HCT116 (cell line): ENCODE measurements at regions not wholly inside any gene's neighbourhood (a gene's known extent, or its start where the extent isn't known, plus 50 kb on each side); places are given as distances from the start of the nearest gene placed in this dataset.

ENCODE experiments used
- ATAC-seq: fragments of 200-7000 bp; cut with Tn5 transposase; 2 replicates; pipeline ENCODE4 v1.9.1; 2020; ENCODE audit warnings: mild to moderate bottlenecking, moderate library complexity
- BruUV-seq: library from RNA; stranded (reverse); fragments of 400-500 nt; replicated peaks from 2 replicates; lab custom pipeline; 2021; lab: Mats Ljungman, UMichigan
- CTCF ChIA-PET: fragments of 300-600 bp; sonication (Branson Sonifier 250); formaldehyde crosslinking; loops from one replicate; lab custom pipeline; 2021; ENCODE audit warnings: antibody characterized with exemption; lab: Charles Lee
- POLR2A ChIA-PET: fragments of 300-600, 350-600 bp; sonication (Branson Sonifier 250); formaldehyde crosslinking; loops from one replicate; lab custom pipeline; 2021; ENCODE audit warnings: antibody characterized with exemption; lab: Charles Lee
- RAD21 ChIA-PET, 2 experiments: fragments of 300-600 bp; sonication (Branson Sonifier 250); formaldehyde crosslinking; loops; one replicate each; lab custom pipeline; 2023; ENCODE audit warnings: low total read pairs in 2 of 2; ENCODE audit not compliant: uncharacterized antibody in 2 of 2, unreplicated experiment in 2 of 2, low non-redundant PET in 1 of 2; lab: Charles Lee
- DNase-seq: peaks from one replicate; pipeline ENCODE4 v3.0.0-alpha.2; 2010; ENCODE audit warnings: low read depth, low spot score
- H2AFZ ChIP-seq: fragments of 200-600 bp; shearing (Covaris generic), sonication (generic); 2 replicates; pipeline ENCODE4 v1.6.1; 2017; ENCODE audit warnings: low read depth, mixed run types, mixed read lengths, antibody characterized with exemption, low read length; ENCODE audit not compliant: poor library complexity, severe bottlenecking
- H3K27ac ChIP-seq: 2 replicates; pipeline ENCODE4 v1.5.1; 2012; ENCODE audit warnings: low read depth, low read length
- H3K27me3 ChIP-seq: fragments of 200-600 bp; sonication (generic); 2 replicates; pipeline ENCODE4 v1.6.1; 2016; ENCODE audit warnings: mixed run types, low read length, mixed read lengths; ENCODE audit not compliant: insufficient read depth
- H3K36me3 ChIP-seq, 2 experiments: fragments of 200-500 bp in 1 of 2; fragments of 200-600 bp in 1 of 2; sonication (Bioruptor generic) in 1 of 2; sonication (generic) in 1 of 2; 2 replicates each; pipeline versions ENCODE4 v1.5.1 to v1.6.1; 2014 to 2016; ENCODE audit warnings: low read length in 2 of 2, inconsistent platforms in 1 of 2, mixed read lengths in 1 of 2, mixed run types in 1 of 2; ENCODE audit not compliant: insufficient read depth in 2 of 2, control insufficient read depth in 1 of 2
- H3K4me1 ChIP-seq, 2 experiments: fragments of 200-600 bp in 1 of 2; sonication (generic) in 1 of 2; 2 replicates each; pipeline versions ENCODE4 v1.5.1 to v1.6.1; 2012 to 2017; ENCODE audit warnings: low read length in 2 of 2, inconsistent platforms in 1 of 2, mild to moderate bottlenecking in 1 of 2, mixed read lengths in 1 of 2, mixed run types in 1 of 2, moderate library complexity in 1 of 2; ENCODE audit not compliant: insufficient read depth in 2 of 2, control insufficient read depth in 1 of 2
- H3K4me2 ChIP-seq: fragments of 200-600 bp; sonication (generic); 2 replicates; pipeline ENCODE4 v1.6.1; 2017; ENCODE audit warnings: mixed run types, low read length, mixed read lengths
- H3K4me3 ChIP-seq, 2 experiments: fragments of 200-600 bp in 1 of 2; sonication (generic) in 1 of 2; replicated peaks in 1 of 2; 2 replicates each; pipeline ENCODE4 v1.5.1; 2011 to 2016; ENCODE audit warnings: low read length in 2 of 2, control low read depth in 1 of 2, low read depth in 1 of 2, mild to moderate bottlenecking in 1 of 2, mixed read lengths in 1 of 2, mixed run types in 1 of 2
- H3K79me2 ChIP-seq: fragments of 200-600 bp; sonication (generic); 2 replicates; pipeline ENCODE4 v1.6.1; 2017; ENCODE audit warnings: mild to moderate bottlenecking, mixed run types, low read length, moderate library complexity, mixed read lengths; ENCODE audit not compliant: insufficient read depth
- H3K9ac ChIP-seq: fragments of 200-600 bp; sonication (generic); 2 replicates; pipeline ENCODE4 v1.6.1; 2016; ENCODE audit warnings: low read length, mixed read lengths
- H3K9me2 ChIP-seq: fragments of 200-600 bp; sonication (generic), shearing (Covaris generic); 2 replicates; pipeline ENCODE4 v1.6.1; 2017; ENCODE audit warnings: mixed run types, mild to moderate bottlenecking, moderate library complexity; ENCODE audit not compliant: insufficient read depth
- H3K9me3 ChIP-seq, 2 experiments: fragments of 200-500 bp in 1 of 2; fragments of 200-600 bp in 1 of 2; sonication (Bioruptor generic) in 1 of 2; sonication (generic) in 1 of 2; 2 replicates each; pipeline ENCODE4 v1.6.1; 2014 to 2017; ENCODE audit warnings: low read length in 2 of 2, mixed read lengths in 2 of 2, inconsistent platforms in 1 of 2, low read depth in 1 of 2, mild to moderate bottlenecking in 1 of 2, mixed run types in 1 of 2, moderate library complexity in 1 of 2; ENCODE audit not compliant: control insufficient read depth in 1 of 2, insufficient read depth in 1 of 2
- H4K20me1 ChIP-seq: fragments of 200-600 bp; sonication (generic), shearing (Covaris generic); 2 replicates; pipeline ENCODE4 v1.6.1; 2017; ENCODE audit warnings: mixed run types, mild to moderate bottlenecking, moderate library complexity; ENCODE audit not compliant: insufficient read depth
- CBX3 ChIP-seq: IDR thresholded peaks from 2 replicates; pipeline ENCODE4 v1.6.1; 2012; ENCODE audit warnings: low read depth
- EGR1 ChIP-seq: IDR thresholded peaks from 2 replicates; pipeline ENCODE4 v1.6.1; 2012; ENCODE audit warnings: low read depth
- ELF1 ChIP-seq: IDR thresholded peaks from 2 replicates; pipeline ENCODE4 v1.6.1; 2012; ENCODE audit warnings: low read depth, borderline replicate concordance
- EZH2 ChIP-seq: fragments of 200-600 bp; sonication (generic); IDR thresholded peaks from 2 replicates; pipeline ENCODE4 v1.6.1; 2017; ENCODE audit warnings: antibody characterized with exemption, mixed run types
- EZH2phosphoT487 ChIP-seq: fragments of 200-600 bp; IDR thresholded peaks from 2 replicates; pipeline ENCODE4 v1.6.1; 2018; ENCODE audit warnings: antibody characterized with exemption, borderline replicate concordance
- FOSL1 ChIP-seq: IDR thresholded peaks from 2 replicates; pipeline ENCODE4 v1.6.1; 2012; ENCODE audit warnings: low read depth
- SP1 ChIP-seq: IDR thresholded peaks from 2 replicates; pipeline ENCODE4 v1.6.1; 2012; ENCODE audit warnings: low read depth
- TCF7L2 ChIP-seq: IDR thresholded peaks from 2 replicates; pipeline ENCODE4 v1.7.0; 2011; ENCODE audit warnings: borderline replicate concordance, inconsistent platforms; ENCODE audit not compliant: insufficient read depth, insufficient read length; ENCODE audit errors: extremely low read depth
- YY1 ChIP-seq: IDR thresholded peaks from 2 replicates; pipeline ENCODE4 v1.6.1; 2011; ENCODE audit warnings: low read length, low read depth, moderate library complexity, mild to moderate bottlenecking; ENCODE audit not compliant: insufficient replicate concordance; ENCODE audit errors: extremely low read depth
- ZFX ChIP-seq: fragments of 450-650 bp; IDR thresholded peaks from 2 replicates; pipeline ENCODE4 v1.6.1; 2017
- intact Hi-C: fragments of 100-400 bp; cut with micrococcal nuclease; formaldehyde crosslinking; loops from 2 replicates; pipeline ENCODE4 v1.10.0; 2022
- TF ChIP-seq, protein P1 (sequence below): IDR thresholded peaks from 2 replicates; pipeline ENCODE4 v1.6.1; 2012
- TF ChIP-seq, protein P2 (sequence below): IDR thresholded peaks from 2 replicates; pipeline ENCODE4 v1.6.1; 2012
- TF ChIP-seq, protein P3 (sequence below): IDR thresholded peaks from 2 replicates; pipeline ENCODE4 v1.6.1; 2011; ENCODE audit warnings: mild to moderate bottlenecking, low read length, moderate library complexity; ENCODE audit not compliant: insufficient replicate concordance; ENCODE audit errors: extremely low read depth

DNA sequence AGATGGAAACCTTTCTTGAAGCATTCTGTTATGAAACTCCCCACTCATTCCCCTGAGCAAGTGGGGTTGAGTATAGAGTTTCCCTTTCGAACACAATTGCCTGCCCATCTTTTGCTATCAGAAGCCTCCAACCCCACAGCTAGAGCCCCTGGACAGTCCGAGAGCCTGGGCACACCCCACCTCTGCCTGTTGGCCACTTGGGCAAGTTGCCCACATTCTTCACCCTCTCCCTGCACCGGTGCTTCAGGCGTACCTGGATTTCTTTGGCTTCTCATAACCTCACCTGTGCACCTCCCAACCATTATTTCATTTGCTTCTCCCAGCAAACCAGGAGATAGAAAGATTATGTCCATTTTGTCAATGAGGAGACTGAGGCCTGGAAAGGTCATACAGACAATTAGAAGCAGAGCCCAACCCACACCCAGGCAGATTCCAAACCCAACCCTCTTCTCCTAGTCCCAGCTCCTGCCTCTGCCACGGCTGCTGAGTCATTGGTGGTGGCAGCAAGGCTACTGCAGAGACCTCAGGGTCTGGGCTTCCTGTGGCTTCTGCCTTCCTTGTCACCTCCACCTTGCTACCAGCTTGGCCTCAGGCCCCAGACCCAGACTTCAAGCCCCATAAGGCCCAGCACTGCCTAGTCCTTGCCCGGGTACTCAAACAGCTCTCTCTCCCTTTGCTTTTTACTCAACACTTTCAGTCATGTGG, 118.7 kb upstream of the ZBTB40 start:
- DNase-seq (peak; percentile 15), ATAC-seq (peak; percentile 95)
- peak overlapping the region; percentile 54 for H2AFZ ChIP-seq
- H3K79me2 ChIP-seq, result no peaks in the 10 kb centered on the region
- H3K9ac ChIP-seq, result 0 out of 2 replicates have a peak overlapping the region, but pooled peaks have one; percentile 11
- 0 out of 4 replicates have a peak overlapping the region, but pooled peaks of 1 of the 2 experiments have one; percentile 8 for H3K4me3 ChIP-seq
- CTCF ChIA-PET, result no interaction called here
- TF ChIP-seq ELF1, result no peak
- peak overlapping the region; percentile 59 for H3K4me2 ChIP-seq
- H3K4me1 ChIP-seq, result peaks cover 7 to 14% of the 10 kb centered on the region in 2 experiments
- BruUV-seq, result no TSS peak
- H3K9me3 ChIP-seq, result no peaks in the 10 kb centered on the region
- H4K20me1 ChIP-seq, result no peaks in the 10 kb centered on the region
- H3K27me3 ChIP-seq, result no peaks in the 10 kb centered on the region
- no peaks in the 10 kb centered on the region for H3K9me2 ChIP-seq
- RAD21 ChIA-PET, result no interaction called here
- no peaks in the 10 kb centered on the region for H3K36me3 ChIP-seq
- no peak overlapping the region for H3K27ac ChIP-seq
- POLR2A ChIA-PET, result no interaction called here
- intact Hi-C loops, result no loop called here

DNA sequence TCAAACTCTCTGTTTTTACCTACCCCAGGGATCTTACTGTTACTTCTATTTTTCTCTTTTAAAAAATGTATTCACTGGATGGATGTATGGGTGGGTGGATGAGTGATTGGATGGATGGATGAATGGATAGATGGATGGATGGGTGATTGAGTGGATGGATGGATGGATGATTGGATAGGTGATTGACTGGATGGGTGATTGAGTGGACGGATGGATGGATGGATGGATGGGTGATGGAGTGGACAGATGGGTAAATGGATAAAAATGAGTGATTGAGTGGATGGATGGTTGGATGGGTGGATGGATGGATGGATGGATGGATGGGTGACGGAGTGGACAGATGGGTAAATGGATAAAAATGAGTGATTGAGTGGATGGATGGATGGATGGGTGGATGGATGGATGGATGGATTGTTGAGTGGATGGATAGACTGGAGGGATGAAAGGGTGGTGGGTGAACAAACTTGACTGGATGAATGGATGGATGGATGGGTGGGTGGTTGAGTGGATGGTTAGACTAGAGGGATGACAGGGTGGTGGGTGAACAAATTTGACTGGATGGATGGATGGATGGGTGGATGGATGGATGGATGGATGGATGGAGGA, 118.0 kb upstream of the ZBTB40 start:
- no peaks in the 10 kb centered on the region for H3K9me3 ChIP-seq
- no peak for DNase-seq
- peaks cover 7 to 14% of the 10 kb centered on the region in 2 experiments for H3K4me1 ChIP-seq
- no peaks in the 10 kb centered on the region for H3K9me2 ChIP-seq
- H3K27me3 ChIP-seq, result no peaks in the 10 kb centered on the region
- H3K36me3 ChIP-seq, result no peaks in the 10 kb centered on the region
- BruUV-seq, result no TSS peak
- ATAC-seq, result no peak
- ChIA-PET CTCF (no interaction called here), RAD21 (no interaction called here), POLR2A (no interaction called here)
- H4K20me1 ChIP-seq, result no peaks in the 10 kb centered on the region
- 0 out of 2 replicates have a peak overlapping the region, but pooled peaks have one; percentile 11 for H3K9ac ChIP-seq
- no peaks in the 10 kb centered on the region for H3K79me2 ChIP-seq
- no peak overlapping the region for H3K4me3 ChIP-seq
- no peak overlapping the region for H3K27ac ChIP-seq
- H3K4me2 ChIP-seq, result peak overlapping the region; percentile 59
- peak overlapping the region; percentile 54 for H2AFZ ChIP-seq
- intact Hi-C loops, result no loop called here
- TF ChIP-seq ELF1, result no peak
- no peak for TF ChIP-seq YY1
- no peak for TF ChIP-seq EZH2phosphoT487
- TF ChIP-seq TCF7L2, result no peak
- TF ChIP-seq, protein P1, sequence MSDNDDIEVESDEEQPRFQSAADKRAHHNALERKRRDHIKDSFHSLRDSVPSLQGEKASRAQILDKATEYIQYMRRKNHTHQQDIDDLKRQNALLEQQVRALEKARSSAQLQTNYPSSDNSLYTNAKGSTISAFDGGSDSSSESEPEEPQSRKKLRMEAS, result no peak
- TF ChIP-seq CBX3, result no peak
- no peak for TF ChIP-seq FOSL1
- TF ChIP-seq, protein P2, sequence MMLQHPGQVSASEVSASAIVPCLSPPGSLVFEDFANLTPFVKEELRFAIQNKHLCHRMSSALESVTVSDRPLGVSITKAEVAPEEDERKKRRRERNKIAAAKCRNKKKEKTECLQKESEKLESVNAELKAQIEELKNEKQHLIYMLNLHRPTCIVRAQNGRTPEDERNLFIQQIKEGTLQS, result no peak
- no peak for TF ChIP-seq SP1
- no peak for TF ChIP-seq EGR1
- TF ChIP-seq, protein P3, sequence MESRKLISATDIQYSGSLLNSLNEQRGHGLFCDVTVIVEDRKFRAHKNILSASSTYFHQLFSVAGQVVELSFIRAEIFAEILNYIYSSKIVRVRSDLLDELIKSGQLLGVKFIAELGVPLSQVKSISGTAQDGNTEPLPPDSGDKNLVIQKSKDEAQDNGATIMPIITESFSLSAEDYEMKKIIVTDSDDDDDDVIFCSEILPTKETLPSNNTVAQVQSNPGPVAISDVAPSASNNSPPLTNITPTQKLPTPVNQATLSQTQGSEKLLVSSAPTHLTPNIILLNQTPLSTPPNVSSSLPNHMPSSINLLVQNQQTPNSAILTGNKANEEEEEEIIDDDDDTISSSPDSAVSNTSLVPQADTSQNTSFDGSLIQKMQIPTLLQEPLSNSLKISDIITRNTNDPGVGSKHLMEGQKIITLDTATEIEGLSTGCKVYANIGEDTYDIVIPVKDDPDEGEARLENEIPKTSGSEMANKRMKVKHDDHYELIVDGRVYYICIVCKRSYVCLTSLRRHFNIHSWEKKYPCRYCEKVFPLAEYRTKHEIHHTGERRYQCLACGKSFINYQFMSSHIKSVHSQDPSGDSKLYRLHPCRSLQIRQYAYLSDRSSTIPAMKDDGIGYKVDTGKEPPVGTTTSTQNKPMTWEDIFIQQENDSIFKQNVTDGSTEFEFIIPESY, result no peak
- TF ChIP-seq ZFX, result no peak
- TF ChIP-seq EZH2, result no peak
- TF ChIP-seq, all 23 proteins: peak for 0
